ENCODE measurements at regions not wholly inside any gene's neighbourhood (a gene's known extent, or its start where the extent isn't known, plus 50 kb on each side); places are given as distances from the start of the nearest gene placed in this dataset.

DNA sequence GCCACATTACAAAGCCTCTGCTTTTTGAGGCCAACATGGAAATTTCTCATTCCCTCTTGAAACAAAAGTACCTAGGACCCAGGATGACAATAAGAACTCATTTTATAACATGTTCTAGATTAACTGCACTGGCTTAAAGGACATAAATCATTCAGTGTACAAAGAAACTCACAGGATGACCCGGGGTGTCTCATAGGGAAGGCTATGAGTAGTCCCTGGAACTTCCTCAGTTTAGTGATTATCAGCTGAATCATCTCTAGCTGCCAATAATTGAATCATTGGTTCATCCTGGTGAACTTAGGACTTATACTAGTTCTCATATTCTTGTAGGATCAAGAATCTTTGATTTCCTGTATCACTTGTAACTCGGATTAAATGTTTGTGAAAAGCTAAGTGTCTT is 95.8 kb upstream of the WDR1 start:
- DNase-seq (ENCODE audit: extremely low read depth, low read depth, low spot score), result no peak

DNA sequence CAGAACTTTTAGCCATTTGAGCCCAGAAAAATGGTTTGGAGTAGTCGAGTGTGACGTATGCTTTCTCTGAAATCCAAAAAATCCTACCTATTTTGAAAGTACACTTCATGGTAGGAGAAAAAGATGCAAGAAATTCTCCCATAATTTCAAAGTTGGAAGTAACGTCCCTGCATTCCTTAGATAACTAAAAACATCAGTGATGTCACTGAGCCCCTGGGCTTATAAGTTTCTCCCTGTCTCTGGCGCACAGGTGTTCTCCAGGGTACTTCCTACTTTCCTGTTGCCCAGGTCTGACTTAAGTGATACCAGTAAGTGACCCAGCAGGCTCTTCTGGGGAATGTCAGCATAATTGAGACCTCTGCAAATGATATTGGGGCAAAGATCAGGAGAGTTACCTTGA is 90.5 kb upstream of the WDR1 start:
- DNase-seq (ENCODE audit: extremely low read depth, low read depth, low spot score), result no peak

- DNase-seq (ENCODE audit: extremely low read depth, low read depth, low spot score), result no peak
Measured at GRCh38 chr4:10205223-10205622, 88.6 kb upstream of the WDR1 start.

DNA sequence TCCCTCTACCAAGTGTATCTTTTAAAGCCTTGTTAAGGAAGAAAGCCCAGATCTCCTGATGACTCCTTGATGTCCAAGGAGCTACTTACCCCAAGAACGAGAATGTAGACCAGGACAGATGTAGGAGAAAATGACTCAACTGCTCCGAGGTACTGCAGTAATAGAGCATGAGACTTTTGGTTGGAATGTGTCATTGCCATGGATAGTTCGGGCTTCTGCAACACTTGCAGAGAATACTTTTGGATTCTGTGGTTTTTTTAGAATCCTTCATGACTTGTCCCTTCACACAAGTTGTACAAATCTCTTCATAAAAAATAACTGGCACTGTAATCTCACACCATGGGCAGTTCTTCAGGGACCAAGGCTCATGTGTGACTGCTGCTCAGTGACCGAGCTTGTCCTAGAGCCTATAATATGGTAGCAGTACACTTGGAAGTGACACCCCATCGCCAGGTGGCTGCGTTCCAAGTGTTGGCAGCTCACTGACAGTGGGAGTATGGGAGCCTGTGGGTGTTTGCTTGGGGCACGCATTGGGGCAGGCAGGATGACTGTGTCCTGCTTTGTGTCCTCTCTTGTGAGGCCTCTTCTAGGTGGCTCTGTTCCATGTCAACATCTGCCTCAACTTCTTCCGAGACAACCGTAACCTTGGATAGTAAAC is 87.9 kb upstream of the WDR1 start:
- no peak for DNase-seq (ENCODE audit: extremely low read depth, low read depth, low spot score)

DNA sequence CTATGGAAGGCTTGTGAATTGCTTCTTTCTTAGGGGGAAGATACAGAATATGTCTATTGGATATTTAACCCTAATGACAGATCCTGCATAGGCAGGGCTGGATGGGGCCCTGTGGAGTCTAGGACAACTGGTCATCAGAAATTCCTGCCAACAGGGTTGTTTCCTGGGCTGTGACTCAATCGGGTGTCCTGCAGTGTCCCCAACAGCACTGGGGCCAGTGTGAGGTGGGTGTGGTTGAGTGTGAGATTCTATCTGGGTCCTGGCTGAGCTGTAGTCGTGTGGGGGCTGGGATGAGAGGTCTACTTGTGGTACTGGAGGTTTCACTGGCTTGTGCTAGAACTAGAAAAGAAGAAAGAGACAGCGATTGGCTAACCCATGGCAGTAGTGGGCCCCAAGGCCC is 87.3 kb upstream of the WDR1 start:
- no peak for DNase-seq (ENCODE audit: extremely low read depth, low read depth, low spot score)

GRCh38 chr4:10201381-10202223 is 85.0 kb upstream of the WDR1 start:
- DNase-seq (ENCODE audit: extremely low read depth, low read depth, low spot score), result no peak

DNA sequence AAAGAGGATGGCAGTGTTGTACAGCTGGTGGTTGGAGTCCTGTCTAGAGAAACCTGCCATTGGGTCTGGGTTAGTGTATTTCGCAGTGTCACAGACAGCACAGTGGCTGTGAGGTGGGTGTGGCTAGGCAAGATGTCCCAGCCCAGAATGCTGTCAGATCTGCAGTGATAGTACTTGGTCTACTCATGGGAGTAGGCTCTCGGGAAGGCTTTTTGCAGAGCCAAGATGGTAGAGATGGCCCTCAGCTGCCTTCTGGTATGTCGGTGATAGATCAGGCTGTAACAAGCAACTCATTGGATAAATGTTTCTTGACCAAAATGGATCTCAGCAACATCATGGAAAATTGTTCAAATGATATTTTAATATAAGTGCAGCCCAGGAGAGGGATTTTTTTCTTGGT is 84.3 kb upstream of the WDR1 start:
- DNase-seq (ENCODE audit: extremely low read depth, low read depth, low spot score), result no peak

GRCh38 chr4:10198365-10198764 is 81.8 kb upstream of the WDR1 start:
- DNase-seq (ENCODE audit: extremely low read depth, low read depth, low spot score), result no peak

DNA sequence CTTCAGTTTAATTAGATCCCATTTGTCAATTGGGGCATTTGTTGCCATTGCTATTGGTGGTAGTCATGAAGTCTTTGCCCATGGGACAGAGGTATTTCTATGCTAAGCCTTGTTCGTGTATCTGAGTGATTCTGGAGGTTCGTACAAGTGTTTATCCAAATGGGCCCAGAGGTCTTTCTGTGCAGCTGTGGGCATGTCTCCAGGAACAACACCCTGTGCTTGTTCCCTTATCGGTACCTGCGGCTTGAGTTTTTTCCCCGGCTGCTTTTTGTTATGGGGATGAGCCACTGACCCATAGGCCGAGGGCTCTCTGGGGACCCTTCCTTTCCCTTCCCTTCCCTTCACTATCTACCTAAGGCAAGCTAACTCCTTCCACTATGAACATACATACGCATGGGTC is 81.4 kb upstream of the WDR1 start:
- no peak for DNase-seq (ENCODE audit: extremely low read depth, low read depth, low spot score)

DNA sequence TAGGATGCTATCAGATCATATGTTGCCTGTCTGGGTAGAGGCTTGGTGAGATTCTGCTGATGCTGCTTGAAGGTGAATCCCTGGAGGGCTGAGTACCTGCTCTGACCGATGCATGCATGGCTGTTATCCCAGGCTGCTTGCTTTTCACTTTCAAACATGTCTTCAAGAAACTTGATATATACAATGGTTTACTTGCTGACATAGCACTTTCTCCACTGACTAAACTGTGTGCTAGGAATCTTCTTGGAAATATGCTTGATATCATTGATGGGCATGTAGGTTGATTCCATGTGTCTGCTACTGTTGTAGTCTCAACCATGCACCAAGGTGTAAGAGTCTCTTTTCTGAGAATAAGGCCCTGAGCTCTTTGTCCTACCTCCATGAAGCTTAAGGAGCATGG is 79.6 kb upstream of the WDR1 start:
- no peak for DNase-seq (ENCODE audit: extremely low read depth, low read depth, low spot score)

DNA sequence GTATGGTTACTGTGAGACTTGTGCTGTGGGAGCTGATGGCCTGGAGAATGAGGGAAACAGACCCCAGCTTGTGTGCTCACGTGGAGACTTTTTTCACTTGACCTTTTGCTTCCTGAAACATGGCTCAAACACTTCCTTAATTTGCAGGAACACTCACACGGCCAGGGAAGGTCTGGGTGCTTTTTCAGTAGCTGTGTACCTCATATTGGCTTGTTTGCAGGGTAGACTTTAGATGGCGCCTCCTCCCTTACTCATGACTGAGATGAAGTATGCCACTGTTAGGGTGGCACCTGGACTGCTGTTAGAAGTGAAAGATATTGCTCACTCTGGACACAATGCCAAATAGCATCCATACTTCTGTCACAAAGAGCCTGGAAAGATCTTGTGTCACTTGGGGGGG is 75.7 kb upstream of the WDR1 start:
- DNase-seq (ENCODE audit: extremely low read depth, low read depth, low spot score), result no peak

DNA sequence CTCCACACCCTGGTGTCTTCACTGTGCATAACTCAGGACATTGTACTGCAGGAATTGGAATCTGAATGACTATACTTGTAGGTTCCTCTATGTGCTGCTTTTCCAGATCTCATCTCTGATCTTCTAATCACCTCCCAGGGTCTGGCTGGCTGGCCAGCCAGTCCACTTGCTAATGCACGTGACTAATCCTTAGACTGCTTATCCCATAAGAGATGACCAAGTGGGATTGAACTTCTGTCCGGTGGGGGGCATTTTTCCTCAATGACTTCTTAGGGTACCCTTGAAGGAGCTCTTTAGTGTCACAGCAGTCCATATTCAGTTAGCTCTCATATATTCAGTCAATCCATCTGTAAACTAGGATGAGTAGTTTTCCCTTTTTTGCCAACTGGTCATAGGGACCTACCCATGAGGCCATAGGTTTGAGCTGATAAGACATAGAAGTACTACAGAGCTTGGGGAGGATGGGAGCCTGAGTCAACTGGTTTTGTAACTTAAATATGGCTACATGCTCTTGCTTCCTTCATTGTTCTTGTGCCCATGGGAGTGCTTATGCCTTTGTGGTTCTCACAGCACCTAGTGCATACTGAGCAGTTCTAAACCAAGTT is 71.9 kb upstream of the WDR1 start:
- DNase-seq (ENCODE audit: extremely low read depth, low read depth, low spot score), result no peak

DNA sequence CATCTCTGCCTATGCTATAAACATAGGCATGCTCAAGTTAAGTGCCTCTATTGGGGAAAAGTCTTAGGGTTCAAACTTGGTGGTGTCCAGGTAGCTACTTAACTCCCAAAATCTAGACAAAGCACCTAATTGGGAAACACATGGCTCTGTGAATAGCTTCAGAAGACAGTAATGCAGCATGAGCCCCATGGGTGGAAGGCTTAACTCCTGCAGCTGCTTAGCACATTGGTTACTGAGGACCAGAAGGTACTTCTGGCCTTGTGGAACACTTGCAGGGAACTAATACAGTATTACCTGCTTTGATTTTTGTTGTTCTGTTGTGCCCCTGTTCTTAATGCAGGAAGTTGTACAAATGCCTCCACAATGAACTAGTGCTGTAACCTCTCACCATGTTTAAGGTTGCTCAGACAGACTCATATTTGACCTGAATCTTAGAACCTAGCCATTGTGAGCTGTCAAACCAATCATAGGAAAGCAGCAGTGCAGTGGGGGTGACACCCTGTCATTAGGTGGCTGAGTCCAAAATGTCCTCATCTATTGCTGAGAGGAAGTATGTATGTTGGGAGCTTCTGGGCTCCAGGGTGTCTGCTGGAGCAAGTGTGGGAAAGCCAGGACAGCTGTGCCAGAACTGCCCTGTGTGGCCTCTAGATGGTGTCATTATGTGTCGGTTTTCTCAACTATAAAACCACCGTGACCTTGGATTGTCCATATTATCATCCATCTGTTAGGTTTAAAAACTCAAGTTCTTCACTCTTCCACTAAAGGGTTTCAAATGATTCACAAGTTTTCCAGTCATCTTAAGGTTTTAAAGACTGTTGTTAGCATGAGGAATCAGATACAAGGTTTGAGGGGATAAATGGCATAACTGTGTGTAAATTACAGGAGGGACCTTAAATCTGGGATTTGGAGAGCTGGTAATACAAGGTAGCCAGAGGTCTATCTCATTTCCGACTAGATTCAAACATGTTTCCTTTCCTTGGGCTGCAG is 69.9 kb upstream of the WDR1 start:
- no peak for DNase-seq (ENCODE audit: extremely low read depth, low read depth, low spot score)

DNA sequence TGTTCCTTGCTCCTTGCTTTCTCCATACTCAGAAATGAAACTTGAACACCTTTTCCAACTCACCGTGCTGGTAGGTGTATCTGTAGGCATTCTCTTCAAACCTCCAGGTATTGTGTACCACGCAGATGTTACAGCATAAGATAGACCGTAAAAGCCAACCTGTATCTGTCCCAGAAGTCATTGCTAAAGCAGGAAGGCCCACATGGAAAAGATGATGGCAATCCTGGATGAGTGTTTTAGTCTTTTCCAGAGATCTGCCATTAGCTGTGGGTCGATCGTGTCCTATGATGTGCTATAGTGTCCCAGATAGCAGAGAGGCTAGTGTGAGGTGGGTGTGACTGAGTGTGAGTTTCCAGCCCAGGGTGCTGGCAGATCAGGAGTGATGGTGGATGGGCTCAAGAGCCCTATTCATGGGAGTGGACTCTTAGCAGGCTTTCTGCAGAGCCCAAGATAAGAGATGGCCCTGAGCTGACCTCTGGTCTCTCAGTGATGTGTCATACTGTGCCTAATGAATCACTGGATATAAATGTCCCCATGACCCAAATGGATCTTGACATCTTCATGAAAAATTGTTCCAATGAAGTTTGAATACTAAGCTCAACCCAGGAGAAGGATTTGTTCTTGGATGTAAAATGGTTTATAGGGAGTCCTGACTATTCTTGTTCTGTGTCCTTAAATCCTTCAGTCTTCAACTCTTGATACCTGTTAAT is 69.1 kb upstream of the WDR1 start:
- no peak for DNase-seq (ENCODE audit: extremely low read depth, low read depth, low spot score)

- DNase-seq (ENCODE audit: extremely low read depth, low read depth, low spot score), result no peak
Measured at GRCh38 chr4:10184501-10184938, 67.9 kb upstream of the WDR1 start.

- no peak for DNase-seq (ENCODE audit: extremely low read depth, low read depth, low spot score)
Measured at GRCh38 chr4:10184041-10184440, 67.4 kb upstream of the WDR1 start.

DNA sequence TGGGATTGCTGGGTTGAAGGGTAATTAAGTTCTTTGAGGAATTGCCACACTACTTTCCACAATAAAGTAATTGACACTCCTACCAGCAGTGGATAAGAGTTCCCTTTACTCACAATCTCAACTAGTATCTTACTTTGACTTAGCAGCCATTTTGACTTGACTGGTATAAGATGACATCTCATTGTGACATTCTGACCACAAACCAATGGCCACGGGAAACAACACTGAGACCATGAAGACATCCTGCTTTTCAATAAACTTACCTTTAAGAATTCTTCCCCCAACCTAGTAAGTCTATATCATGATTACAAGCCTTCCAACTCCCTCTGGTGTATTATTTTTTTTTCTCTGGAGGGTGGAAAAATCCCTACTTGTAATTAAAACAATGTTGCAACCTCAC is 66.9 kb upstream of the WDR1 start:
- DNase-seq (ENCODE audit: extremely low read depth, low read depth, low spot score), result no peak

DNA sequence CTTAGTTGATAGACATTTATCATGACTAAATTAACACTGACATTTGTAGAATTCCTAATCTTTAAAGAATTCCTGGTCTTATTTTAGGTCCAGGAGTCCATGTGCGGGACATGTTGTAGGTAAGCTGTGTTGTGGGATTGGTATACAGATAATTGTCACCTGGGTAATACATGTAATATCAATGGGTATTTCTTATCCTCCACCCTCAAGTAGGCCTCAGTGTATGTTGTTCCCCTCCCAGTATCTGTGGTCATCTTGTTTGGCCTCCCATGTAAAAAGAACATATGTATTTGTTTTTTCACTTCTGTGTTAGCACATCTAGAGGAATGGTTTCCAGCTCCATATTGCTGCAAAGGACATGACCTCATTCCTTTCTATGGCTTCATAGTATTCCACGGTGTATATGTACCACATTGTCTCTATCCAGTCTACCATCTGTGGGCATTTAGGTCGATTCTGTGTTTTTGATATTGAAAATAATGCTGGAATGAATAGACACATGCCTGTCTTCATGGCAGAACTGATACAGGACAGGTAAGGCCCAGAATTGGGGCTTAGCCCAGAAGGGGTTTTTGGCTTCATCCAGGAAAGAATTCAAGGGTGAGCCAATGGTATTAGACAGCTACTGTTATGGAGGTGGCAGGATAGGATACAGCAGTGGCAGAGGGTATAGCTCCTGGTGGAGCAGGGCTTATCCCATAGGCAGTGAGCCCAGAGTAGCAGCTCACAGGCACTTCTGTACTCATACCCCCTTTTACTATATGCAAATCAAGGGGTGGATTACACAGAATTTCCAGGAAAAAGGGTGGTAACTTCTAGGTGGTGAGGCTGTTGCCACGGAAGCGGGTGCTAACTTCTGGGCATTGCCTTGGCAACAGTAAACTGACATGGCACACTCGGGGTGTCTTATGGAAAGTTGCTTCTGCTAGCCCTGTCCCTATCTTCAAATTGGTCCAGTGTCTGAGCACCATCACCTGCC is 66.1 kb upstream of the WDR1 start:
- DNase-seq (ENCODE audit: extremely low read depth, low read depth, low spot score), result no peak

All from glomerular endothelial cell (primary cell).